ENCODE measurements at regions not wholly inside any gene's neighbourhood (a gene's known extent, or its start where the extent isn't known, plus 50 kb on each side); places are given as distances from the start of the nearest gene placed in this dataset.

DNA sequence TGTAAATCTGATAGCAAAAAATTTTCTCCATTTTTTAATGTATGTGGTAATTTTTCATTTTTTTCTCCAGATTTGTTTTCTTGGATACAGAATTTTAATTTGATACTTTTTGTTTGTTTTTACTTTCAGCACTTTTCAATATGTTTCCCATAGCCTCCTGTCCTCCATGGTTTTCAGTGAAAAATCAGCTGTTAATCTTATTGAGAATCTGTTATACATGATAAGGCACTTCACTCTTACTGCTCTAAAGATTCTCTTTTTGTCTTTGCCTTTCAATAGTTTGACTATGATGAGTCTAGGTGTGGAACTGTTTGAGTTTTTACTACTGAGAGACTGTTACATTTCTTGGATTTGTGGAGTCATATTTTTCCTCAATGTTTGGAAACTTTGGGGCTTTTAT lies 455.7 kb upstream of the NUDT12 start:
- TF ChIP-seq, protein P1, sequence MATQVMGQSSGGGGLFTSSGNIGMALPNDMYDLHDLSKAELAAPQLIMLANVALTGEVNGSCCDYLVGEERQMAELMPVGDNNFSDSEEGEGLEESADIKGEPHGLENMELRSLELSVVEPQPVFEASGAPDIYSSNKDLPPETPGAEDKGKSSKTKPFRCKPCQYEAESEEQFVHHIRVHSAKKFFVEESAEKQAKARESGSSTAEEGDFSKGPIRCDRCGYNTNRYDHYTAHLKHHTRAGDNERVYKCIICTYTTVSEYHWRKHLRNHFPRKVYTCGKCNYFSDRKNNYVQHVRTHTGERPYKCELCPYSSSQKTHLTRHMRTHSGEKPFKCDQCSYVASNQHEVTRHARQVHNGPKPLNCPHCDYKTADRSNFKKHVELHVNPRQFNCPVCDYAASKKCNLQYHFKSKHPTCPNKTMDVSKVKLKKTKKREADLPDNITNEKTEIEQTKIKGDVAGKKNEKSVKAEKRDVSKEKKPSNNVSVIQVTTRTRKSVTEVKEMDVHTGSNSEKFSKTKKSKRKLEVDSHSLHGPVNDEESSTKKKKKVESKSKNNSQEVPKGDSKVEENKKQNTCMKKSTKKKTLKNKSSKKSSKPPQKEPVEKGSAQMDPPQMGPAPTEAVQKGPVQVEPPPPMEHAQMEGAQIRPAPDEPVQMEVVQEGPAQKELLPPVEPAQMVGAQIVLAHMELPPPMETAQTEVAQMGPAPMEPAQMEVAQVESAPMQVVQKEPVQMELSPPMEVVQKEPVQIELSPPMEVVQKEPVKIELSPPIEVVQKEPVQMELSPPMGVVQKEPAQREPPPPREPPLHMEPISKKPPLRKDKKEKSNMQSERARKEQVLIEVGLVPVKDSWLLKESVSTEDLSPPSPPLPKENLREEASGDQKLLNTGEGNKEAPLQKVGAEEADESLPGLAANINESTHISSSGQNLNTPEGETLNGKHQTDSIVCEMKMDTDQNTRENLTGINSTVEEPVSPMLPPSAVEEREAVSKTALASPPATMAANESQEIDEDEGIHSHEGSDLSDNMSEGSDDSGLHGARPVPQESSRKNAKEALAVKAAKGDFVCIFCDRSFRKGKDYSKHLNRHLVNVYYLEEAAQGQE (IDR thresholded peaks at IDR 0.05; ENCODE audit: insufficient read depth in 1 of 2, low read depth in 2 of 2, low read length in 2 of 2), result no peak

DNA sequence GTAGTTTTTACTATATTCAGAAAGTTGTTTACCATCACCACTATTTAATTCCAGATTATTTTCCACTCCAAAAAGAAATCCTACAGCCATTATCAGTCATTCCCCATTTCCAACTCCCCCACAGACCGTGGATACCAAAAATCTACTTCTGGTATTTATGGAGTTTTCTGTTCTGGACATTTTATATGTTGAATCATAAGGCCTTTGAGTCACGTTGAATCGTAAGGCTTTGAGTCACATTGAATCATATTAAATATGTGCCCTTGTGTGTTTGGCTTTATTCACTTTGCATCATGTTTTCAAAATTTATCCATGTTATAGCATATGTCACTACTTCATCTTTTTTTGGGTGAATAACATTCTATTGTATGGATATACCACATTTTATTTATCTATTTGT lies 454.1 kb upstream of the NUDT12 start:
- no peak for TF ChIP-seq TAF1 (IDR thresholded peaks at IDR 0.05; ENCODE audit: borderline replicate concordance, insufficient read depth, low read length)
- TF ChIP-seq SIN3A (IDR thresholded peaks at IDR 0.05; ENCODE audit: borderline replicate concordance, insufficient read depth, low read length), result no peak
- TF ChIP-seq FOXP2 (optimal IDR thresholded peaks at IDR 0.05; ENCODE audit: borderline replicate concordance, extremely low read depth, extremely low read length, insufficient read depth), result no peak
- TF ChIP-seq, protein P1 (IDR thresholded peaks at IDR 0.05; ENCODE audit: insufficient read depth in 1 of 2, low read depth in 2 of 2, low read length in 2 of 2), result no peak
- TF ChIP-seq POLR2AphosphoS5 (IDR thresholded peaks at IDR 0.05; ENCODE audit: low read depth, low read length), result no peak

DNA sequence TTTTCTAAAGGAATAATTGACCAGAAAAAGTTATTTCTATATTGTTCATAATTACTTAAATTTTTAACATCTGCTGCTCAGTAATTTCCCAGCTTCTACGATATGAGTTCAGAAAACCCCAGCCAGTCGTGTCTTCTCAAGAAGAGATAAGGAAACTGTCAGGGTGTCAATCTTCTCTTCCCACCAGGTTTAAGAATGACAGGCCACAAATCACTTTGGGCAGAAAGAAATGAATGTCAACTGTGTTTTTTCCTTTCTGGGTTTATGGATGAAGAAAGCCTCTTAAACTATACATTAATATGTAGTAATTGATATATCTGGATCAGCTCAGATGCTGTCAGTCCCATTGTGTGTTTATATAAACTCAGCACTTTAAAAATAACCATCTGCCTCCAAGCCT lies 453.2 kb upstream of the NUDT12 start:
- TF ChIP-seq TAF1 (IDR thresholded peaks at IDR 0.05; ENCODE audit: borderline replicate concordance, insufficient read depth, low read length), result no peak
- TF ChIP-seq, protein P1 (IDR thresholded peaks at IDR 0.05; ENCODE audit: insufficient read depth in 1 of 2, low read depth in 2 of 2, low read length in 2 of 2), result no peak

DNA sequence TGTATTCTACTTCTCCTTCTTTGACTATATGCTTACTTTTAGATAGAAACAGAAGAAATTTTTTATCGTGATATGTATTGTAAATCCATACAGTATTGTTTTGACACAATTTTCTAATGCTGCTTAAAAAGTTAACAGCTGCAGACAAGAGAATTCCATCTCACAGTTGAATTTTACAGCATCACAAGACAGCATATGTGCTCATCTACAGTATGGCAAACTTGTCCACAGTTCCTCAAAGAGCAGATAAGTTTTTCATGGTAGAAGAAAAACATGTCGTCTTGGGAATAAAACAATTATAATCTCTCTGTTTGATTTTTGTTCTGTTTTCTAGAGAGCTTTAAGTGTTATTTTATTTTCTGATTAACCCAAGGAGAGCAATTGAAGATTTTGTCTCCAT lies 438.5 kb upstream of the NUDT12 start:
- TF ChIP-seq TAF1 (IDR thresholded peaks at IDR 0.05; ENCODE audit: borderline replicate concordance, insufficient read depth, low read length) (no peak), FOXP2 (optimal IDR thresholded peaks at IDR 0.05; ENCODE audit: borderline replicate concordance, extremely low read depth, extremely low read length, insufficient read depth) (no peak), POLR2AphosphoS5 (IDR thresholded peaks at IDR 0.05; ENCODE audit: low read depth, low read length) (no peak), SIN3A (IDR thresholded peaks at IDR 0.05; ENCODE audit: borderline replicate concordance, insufficient read depth, low read length) (no peak)
- TF ChIP-seq, protein P1 (IDR thresholded peaks at IDR 0.05; ENCODE audit: insufficient read depth in 1 of 2, low read depth in 2 of 2, low read length in 2 of 2), result no peak

DNA sequence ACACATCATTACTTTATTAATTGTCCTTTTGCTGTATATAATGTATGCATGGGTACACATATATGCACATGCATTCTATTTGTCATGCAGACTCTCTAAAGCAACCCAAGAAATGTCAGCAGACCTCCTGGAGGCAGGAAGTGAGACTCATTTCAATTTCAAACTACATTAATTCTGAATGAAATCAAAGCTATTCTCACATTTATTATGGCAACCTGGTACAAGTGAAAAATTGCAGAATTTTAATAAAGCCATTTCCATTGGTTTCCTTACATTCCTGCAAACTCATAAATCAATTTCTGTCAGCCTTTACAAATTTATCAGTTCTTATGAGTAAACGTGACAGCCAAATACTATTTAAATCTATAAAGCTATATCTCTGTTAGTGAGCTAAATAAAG lies 430.4 kb upstream of the NUDT12 start:
- TF ChIP-seq FOXP2 (optimal IDR thresholded peaks at IDR 0.05; ENCODE audit: borderline replicate concordance, extremely low read depth, extremely low read length, insufficient read depth), result no peak

DNA sequence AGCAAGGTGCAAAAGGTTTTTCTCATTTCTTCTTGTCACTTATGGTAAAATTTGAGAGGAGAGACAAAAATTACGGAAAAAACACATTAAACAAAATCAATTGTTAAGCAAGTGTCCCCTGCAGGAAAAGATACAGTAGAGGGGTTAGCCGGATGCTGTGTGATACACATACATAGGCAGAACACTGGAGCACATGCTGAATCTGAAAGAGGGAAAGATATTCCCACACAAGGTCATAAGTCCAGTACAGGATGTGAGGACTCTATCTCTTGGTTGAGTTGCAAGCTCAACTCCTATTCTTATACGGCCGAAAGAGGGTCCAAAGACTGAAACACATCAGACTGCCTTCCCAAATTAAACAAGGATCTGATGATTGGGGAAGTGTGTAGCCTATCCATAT lies 427.5 kb upstream of the NUDT12 start:
- TF ChIP-seq, protein P1 (IDR thresholded peaks at IDR 0.05; ENCODE audit: insufficient read depth in 1 of 2, low read depth in 2 of 2, low read length in 2 of 2), result no peak
- TF ChIP-seq FOXP2 (optimal IDR thresholded peaks at IDR 0.05; ENCODE audit: borderline replicate concordance, extremely low read depth, extremely low read length, insufficient read depth), result no peak
- TF ChIP-seq TAF1 (IDR thresholded peaks at IDR 0.05; ENCODE audit: borderline replicate concordance, insufficient read depth, low read length), result no peak
- no peak for TF ChIP-seq POLR2AphosphoS5 (IDR thresholded peaks at IDR 0.05; ENCODE audit: low read depth, low read length)
- no peak for TF ChIP-seq SIN3A (IDR thresholded peaks at IDR 0.05; ENCODE audit: borderline replicate concordance, insufficient read depth, low read length)

Data from PFSK-1 (cell line).